ENCODE measurements at regions not wholly inside any gene's neighbourhood (a gene's known extent, or its start where the extent isn't known, plus 50 kb on each side); places are given as distances from the start of the nearest gene placed in this dataset.

DNA sequence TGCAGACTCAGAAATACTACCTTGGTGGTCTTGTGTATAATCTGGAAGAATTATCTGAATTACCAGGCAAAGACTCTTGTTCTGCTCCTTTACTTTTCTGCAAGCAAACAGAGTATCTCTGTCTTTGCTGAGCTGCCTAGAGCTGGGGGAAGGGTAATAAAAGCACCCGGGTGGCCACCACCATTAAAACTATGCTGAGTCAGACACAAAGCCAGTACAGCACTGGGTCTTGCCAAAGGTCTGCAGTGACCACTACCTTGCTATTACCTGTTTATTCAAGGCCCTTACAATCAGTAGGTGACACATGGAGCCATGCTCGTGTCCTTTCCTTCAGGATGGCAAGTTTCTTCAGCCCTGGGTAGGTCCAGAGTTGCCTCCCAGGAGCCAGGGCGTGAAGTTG lies 420.6 kb upstream of the CNTN5 start:
- no peak overlapping the region for H3K4me3 Mint-ChIP-seq
- DNase-seq (no peak), ATAC-seq (ENCODE audit: low read depth) (no peak)
- H3K27ac Mint-ChIP-seq: no peak overlapping the region
- H3K36me3 Mint-ChIP-seq: no peaks in the 10 kb centered on the region
- H3K9me3 Mint-ChIP-seq: no peaks in the 10 kb centered on the region
- H3K4me1 Mint-ChIP-seq: no peaks in the 10 kb centered on the region
- H3K27me3 Mint-ChIP-seq: no peaks in the 10 kb centered on the region
- POLR2A ChIA-PET: no interaction called here

DNA sequence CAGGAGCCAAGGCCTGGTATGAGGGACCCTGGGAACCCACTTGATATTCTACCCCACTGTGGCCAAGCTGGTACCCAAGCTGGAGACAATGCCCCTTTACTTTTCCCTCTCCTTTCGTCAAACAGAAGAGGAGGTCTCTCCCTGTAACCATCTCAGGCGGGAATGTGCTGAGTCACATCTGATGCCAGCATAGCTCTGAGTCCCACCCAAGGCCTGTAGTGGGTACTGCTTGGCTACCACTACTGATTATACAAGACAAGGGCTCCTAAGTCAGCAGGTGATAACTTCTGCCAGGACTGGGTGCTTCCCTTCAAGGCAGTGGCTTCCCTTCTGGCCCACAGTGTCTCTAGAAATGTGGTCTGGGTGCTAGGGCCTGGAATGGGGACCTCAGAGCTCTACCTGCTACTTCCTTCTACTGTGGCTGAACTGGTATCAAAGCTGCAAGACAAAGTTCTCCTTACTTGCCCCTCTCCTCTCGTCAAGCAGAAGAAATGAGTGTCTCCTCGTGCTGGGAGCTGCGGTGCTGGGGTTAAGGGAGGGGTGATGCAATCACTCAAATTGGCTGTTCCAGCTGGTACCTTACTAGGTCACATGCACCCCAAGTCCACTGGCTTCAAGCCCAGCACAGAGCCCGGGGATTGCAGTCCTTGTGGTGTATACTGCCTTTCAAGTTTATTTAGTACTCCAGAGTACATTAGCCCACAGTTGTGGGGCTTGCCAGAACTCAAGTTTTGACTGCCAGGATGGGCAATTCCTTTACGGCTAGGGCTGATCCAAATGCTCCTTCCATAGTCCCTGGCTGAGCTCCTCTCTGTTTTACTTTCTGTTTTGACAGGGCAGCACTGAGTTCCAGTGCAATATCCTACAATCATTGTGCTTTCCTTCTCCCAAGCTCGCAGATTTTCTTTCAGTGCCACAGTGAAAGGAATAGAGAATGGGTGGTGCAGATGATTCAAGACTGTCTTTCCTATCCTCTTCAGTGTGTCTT lies 419.7 kb upstream of the CNTN5 start:
- no peaks in the 10 kb centered on the region for H3K4me1 Mint-ChIP-seq
- no peak for ATAC-seq (ENCODE audit: low read depth)
- DNase-seq: no peak
- no peaks in the 10 kb centered on the region for H3K36me3 Mint-ChIP-seq
- H3K4me3 Mint-ChIP-seq: no peak overlapping the region
- H3K9me3 Mint-ChIP-seq: no peaks in the 10 kb centered on the region
- H3K27ac Mint-ChIP-seq: no peak overlapping the region
- H3K27me3 Mint-ChIP-seq: no peaks in the 10 kb centered on the region
- POLR2A ChIA-PET: no interaction called here

DNA sequence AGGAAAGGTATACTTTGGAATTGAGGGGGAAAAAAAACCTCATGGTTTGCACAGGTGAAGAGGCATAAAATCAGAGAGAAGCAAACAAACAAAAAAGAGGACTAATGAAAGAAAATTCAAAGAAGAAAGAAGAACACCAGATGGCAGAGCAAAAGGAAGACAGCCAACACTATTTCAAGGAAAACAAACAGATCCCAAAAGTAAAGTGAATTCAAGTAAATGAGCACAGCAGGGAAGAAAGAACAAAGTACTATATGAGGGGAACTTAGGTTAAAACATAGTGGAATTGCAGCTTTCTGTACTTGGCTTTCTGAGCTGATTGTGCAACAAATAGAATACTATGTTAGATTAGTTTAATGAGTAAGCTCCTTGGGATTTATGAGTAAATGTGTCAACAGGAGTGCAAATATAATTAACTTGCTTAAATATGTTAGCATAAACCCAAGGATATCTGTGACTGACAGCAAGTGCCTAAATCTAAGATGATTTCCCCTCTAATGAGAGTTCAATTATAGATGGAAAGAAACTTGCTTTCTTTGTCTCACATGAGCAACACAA lies 404.6 kb upstream of the CNTN5 start:
- no peak for ATAC-seq (ENCODE audit: low read depth)
- no peaks in the 10 kb centered on the region for H3K4me1 Mint-ChIP-seq
- H3K27me3 Mint-ChIP-seq: no peaks in the 10 kb centered on the region

DNA sequence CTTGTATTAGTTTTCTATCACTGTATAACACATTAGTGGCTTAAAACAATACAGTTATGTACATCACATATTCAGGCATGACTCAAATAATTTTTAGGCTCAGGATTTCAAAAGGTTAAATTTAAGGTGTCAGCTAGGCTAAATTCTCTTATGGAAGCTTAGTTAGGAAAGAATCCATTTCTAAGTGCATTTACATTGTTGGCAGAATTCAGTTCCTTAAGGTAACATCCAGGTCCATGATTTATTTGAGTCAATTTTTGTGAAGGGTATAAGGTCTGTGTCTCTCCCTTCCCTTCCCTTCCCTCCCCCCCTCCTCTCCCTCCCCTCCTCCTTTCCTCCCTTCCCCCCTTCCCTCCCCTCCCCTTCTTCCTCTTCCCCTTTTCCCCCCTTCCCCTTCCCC lies 399.0 kb upstream of the CNTN5 start:
- no peak for ATAC-seq (ENCODE audit: low read depth)
- no peak overlapping the region for H3K4me3 Mint-ChIP-seq
- DNase-seq: no peak
- no peaks in the 10 kb centered on the region for H3K4me1 Mint-ChIP-seq
- H3K27me3 Mint-ChIP-seq: no peaks in the 10 kb centered on the region
- H3K36me3 Mint-ChIP-seq: no peaks in the 10 kb centered on the region
- no peak overlapping the region for H3K27ac Mint-ChIP-seq
- POLR2A ChIA-PET: no interaction called here
- H3K9me3 Mint-ChIP-seq: peaks cover 14% of the 10 kb centered on the region

More for the DNA sequence above, 404.6 kb upstream of the CNTN5 start:
- H3K36me3 Mint-ChIP-seq: no peaks in the 10 kb centered on the region
- no peak overlapping the region for H3K27ac Mint-ChIP-seq
- peaks cover 10% of the 10 kb centered on the region for H3K9me3 Mint-ChIP-seq
- DNase-seq: no peak
- POLR2A ChIA-PET: no interaction called here
- no peak overlapping the region for H3K4me3 Mint-ChIP-seq

DNA sequence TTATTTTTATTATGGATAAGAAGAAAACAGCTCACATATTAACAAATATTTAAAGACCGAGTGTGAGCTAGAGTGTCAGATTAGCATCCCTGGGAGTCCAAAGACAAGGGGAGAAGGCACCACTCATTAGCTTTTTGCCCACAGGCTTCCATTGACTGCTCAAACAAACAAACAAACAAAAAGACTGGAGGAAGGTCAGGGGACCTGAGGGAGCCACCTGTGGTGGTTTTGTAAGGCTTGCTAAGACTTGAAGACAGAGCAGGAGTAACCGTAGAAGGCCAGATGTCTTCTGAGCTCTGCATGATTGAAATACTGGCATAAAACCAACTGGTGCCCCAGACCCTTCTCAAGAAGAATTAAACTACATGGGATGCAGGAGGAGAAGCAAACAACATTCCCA lies 395.2 kb upstream of the CNTN5 start:
- H3K4me1 Mint-ChIP-seq: no peaks in the 10 kb centered on the region

DNA sequence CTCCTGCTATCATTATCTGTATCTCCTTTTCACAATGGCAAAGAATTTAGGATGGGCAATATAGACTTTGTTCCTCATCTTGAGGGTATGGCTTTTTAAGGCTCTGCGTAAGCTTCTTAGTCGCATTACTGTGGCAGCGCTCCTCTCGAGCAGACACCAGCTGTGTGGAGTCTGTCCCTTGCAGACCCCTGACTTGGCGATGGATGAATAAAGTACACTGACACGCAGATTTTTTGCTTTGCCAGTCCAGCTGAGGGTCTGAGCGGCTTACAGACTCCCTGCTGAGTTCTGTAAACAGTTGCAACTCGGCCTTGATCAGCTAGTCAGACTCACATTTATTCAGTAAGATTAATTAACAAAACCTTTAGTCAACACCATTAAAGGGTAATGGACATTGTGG lies 390.0 kb upstream of the CNTN5 start:
- Mint-ChIP-seq H3K4me3 (no peak overlapping the region), H3K27ac (no peak overlapping the region), H3K27me3 (no peaks in the 10 kb centered on the region), H3K4me1 (no peaks in the 10 kb centered on the region), H3K36me3 (no peaks in the 10 kb centered on the region), H3K9me3 (peaks cover 1% of the 10 kb centered on the region)
- DNase-seq (no peak), ATAC-seq (ENCODE audit: low read depth) (no peak)
- POLR2A ChIA-PET: no interaction called here

More for the DNA sequence above, 395.2 kb upstream of the CNTN5 start:
- H3K4me3 Mint-ChIP-seq: no peak overlapping the region
- DNase-seq (no peak), ATAC-seq (ENCODE audit: low read depth) (no peak)
- no peaks in the 10 kb centered on the region for H3K27me3 Mint-ChIP-seq
- peaks cover 4% of the 10 kb centered on the region for H3K9me3 Mint-ChIP-seq
- no peak overlapping the region for H3K27ac Mint-ChIP-seq
- H3K36me3 Mint-ChIP-seq: no peaks in the 10 kb centered on the region
- POLR2A ChIA-PET: no interaction called here

DNA sequence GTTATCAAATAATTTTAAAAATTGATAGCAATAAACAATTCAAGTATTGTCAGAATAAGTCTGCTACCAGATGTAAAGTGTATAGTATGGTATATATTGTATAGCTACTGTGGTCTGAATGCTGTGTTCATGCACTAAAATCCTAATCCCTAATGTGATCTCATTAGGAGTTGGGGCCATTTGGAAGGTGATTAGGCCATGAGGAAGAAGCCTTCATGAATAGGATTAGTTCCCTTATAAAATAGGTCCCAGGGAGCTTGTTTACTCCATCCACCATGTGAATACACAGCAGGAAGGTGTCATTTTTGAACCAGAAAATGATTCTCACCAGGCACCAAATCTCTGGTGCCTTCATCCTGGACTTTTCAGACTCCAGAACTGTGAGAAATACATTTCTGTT lies 363.0 kb upstream of the CNTN5 start:
- H3K27ac Mint-ChIP-seq: no peak overlapping the region
- peaks cover 2% of the 10 kb centered on the region for H3K9me3 Mint-ChIP-seq
- H3K4me3 Mint-ChIP-seq: no peak overlapping the region
- DNase-seq: no peak
- no peak for ATAC-seq (ENCODE audit: low read depth)
- no peaks in the 10 kb centered on the region for H3K27me3 Mint-ChIP-seq
- H3K4me1 Mint-ChIP-seq: no peaks in the 10 kb centered on the region
- POLR2A ChIA-PET: no interaction called here
- H3K36me3 Mint-ChIP-seq: no peaks in the 10 kb centered on the region

DNA sequence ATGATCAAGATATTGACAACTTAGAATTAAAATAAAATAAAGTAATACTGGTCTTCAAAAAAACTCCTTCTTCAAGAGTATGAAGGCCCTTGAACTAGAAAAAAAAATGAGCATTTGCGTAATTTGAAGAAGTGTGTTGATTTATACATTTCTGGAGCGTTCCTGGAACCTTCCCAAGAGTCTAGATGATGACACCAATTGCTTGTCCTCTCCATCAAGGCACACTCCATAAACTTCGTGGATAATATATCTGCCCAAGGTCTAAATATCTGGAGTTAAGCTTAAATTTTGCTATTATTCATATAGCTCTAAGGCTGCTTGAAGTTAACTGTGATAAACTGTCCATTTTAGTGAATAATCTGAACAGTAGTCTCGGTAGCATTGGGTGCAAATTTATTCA lies 361.3 kb upstream of the CNTN5 start:
- H3K36me3 Mint-ChIP-seq: no peaks in the 10 kb centered on the region
- H3K27me3 Mint-ChIP-seq: no peaks in the 10 kb centered on the region
- DNase-seq (no peak), ATAC-seq (ENCODE audit: low read depth) (no peak)
- no peak overlapping the region for H3K4me3 Mint-ChIP-seq
- peaks cover 2% of the 10 kb centered on the region for H3K9me3 Mint-ChIP-seq
- H3K4me1 Mint-ChIP-seq: no peaks in the 10 kb centered on the region
- POLR2A ChIA-PET: no interaction called here
- H3K27ac Mint-ChIP-seq: no peak overlapping the region

DNA sequence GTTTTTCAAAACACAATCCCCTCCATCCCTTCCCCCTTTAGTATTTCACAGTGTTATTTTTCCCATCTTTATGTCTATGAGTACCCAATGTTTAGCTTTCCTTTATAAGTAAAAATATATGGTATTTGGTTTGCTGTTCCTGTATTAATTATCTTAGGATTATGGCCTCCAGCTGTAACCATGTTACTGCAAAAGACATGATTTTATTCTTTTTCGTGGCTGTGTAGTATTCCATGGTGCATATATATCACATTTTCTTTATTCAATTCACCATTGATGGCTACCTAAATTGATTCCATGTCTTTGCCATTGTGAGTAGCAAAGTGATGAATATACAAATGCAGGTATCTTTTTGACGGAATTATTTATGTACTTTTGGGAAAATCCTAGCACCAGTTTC lies 346.4 kb upstream of the CNTN5 start:
- peaks cover 6% of the 10 kb centered on the region for H3K9me3 Mint-ChIP-seq
- ATAC-seq (ENCODE audit: low read depth) (no peak), DNase-seq (no peak)
- POLR2A ChIA-PET: no interaction called here
- H3K27ac Mint-ChIP-seq: no peak overlapping the region
- no peaks in the 10 kb centered on the region for H3K4me1 Mint-ChIP-seq
- H3K27me3 Mint-ChIP-seq: no peaks in the 10 kb centered on the region
- no peaks in the 10 kb centered on the region for H3K36me3 Mint-ChIP-seq
- no peak overlapping the region for H3K4me3 Mint-ChIP-seq

DNA sequence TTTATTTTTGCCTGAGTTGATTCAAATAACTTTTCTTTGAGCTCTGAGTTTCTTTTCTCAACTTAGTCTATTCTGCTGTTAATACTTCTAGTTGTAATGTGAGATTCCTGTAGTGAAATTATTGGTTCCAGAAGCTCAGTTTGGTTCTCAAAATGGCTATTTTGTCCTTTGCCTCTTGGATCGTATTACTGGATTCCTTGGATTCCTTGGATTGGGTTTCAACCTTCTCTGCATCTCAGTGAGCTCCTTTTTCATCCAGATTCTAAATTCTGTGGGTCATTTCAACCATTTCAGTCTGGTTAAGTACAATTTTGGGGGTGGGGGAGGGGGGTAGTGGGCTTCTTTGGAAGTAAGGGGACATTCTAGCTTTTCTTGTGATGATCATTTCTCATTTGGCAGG lies 341.1 kb upstream of the CNTN5 start:
- no peak overlapping the region for H3K27ac Mint-ChIP-seq
- POLR2A ChIA-PET: no interaction called here

DNA sequence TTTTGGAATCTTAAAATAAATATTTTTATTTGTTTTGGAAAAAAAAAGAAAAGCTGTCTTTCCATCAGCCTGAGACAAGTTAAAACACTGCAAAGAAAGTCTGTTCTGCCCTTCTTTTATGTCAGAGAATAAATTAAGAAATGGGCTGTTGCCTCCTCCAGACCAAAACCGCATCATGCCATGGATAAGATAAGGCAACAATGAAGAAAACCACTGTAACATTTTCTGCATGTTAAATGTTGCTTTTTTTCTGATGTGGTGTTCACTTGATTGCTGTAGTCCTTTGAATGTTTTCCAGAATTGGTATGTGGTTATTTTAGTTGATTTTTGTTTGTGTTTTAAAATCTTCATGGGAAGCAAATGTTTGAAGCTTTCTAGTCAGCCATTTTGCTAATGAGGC lies 319.2 kb upstream of the CNTN5 start:
- POLR2A ChIA-PET: no interaction called here
- no peak overlapping the region for H3K4me3 Mint-ChIP-seq

More for the DNA sequence above, 341.1 kb upstream of the CNTN5 start:
- no peaks in the 10 kb centered on the region for H3K36me3 Mint-ChIP-seq
- no peak for ATAC-seq (ENCODE audit: low read depth)
- H3K4me3 Mint-ChIP-seq: no peak overlapping the region
- no peaks in the 10 kb centered on the region for H3K4me1 Mint-ChIP-seq
- no peaks in the 10 kb centered on the region for H3K27me3 Mint-ChIP-seq
- H3K9me3 Mint-ChIP-seq: peaks cover 7% of the 10 kb centered on the region
- DNase-seq: no peak

DNA sequence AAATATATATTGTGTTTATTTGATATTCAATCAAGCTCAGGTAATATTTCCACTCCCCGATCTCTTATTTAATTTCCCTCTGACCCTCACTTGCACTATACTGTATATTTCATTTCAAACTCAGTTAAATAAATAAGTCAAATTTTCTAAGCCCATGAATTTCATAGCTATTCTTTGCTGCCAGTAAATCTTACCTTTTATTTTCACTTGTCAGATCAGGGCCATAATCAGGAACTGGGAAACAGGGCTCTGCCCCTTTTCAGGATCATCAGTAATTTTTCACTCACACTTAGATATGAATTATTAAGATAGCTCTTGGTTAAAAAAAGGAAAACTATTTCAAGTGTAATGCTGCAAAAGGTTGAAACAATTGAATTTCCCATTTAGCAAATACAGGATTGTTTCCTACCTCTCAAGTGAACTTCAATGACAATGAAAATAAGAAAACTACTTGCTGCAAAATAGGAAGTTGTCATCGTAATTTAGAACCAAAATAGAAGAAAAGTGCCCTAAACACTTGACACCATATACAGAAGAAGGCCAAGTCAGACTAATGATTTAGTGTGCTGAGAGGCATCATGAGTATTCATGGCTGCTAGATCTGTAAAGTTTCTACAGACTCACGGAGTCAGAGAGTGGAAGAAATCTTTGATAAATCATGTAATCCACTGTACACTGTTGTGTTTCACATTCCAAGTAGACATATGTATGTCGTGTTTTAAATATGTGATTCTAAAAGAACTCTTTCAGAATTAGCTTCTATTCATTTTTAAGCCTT lies 316.8 kb upstream of the CNTN5 start:
- Mint-ChIP-seq H3K27ac (no peak overlapping the region), H3K9me3 (peaks cover 3% of the 10 kb centered on the region), H3K4me3 (no peak overlapping the region), H3K36me3 (no peaks in the 10 kb centered on the region), H3K27me3 (no peaks in the 10 kb centered on the region), H3K4me1 (no peaks in the 10 kb centered on the region)
- ATAC-seq (ENCODE audit: low read depth) (no peak), DNase-seq (no peak)
- POLR2A ChIA-PET: no interaction called here

More for the DNA sequence above, 319.2 kb upstream of the CNTN5 start:
- no peak for DNase-seq
- peaks cover 3% of the 10 kb centered on the region for H3K9me3 Mint-ChIP-seq
- no peaks in the 10 kb centered on the region for H3K36me3 Mint-ChIP-seq
- no peaks in the 10 kb centered on the region for H3K27me3 Mint-ChIP-seq
- H3K27ac Mint-ChIP-seq: no peak overlapping the region
- no peak for ATAC-seq (ENCODE audit: low read depth)
- H3K4me1 Mint-ChIP-seq: no peaks in the 10 kb centered on the region

DNA sequence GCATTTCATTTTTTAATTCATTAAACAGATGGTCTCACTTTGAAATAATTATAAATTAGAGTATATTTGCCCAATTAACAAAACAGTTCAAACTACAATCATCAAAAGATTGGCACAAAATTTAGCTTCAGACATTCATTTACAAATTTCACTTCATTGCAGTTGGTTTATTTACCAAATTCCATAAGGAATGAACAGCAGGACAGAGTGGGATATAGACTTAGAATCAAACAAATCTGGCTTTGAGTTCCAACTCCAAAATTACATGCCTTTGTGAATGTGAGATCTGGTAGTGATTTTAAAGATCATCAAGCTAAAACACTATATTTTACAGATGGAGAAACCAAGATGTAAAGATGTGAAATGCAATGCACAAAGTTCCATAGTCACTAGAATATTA lies 310.7 kb upstream of the CNTN5 start:
- H3K9me3 Mint-ChIP-seq: peaks cover 11% of the 10 kb centered on the region
- DNase-seq: no peak
- POLR2A ChIA-PET: no interaction called here
- ATAC-seq (ENCODE audit: low read depth): no peak
- H3K27me3 Mint-ChIP-seq: no peaks in the 10 kb centered on the region
- no peak overlapping the region for H3K4me3 Mint-ChIP-seq
- no peak overlapping the region for H3K27ac Mint-ChIP-seq
- no peaks in the 10 kb centered on the region for H3K36me3 Mint-ChIP-seq
- no peaks in the 10 kb centered on the region for H3K4me1 Mint-ChIP-seq

DNA sequence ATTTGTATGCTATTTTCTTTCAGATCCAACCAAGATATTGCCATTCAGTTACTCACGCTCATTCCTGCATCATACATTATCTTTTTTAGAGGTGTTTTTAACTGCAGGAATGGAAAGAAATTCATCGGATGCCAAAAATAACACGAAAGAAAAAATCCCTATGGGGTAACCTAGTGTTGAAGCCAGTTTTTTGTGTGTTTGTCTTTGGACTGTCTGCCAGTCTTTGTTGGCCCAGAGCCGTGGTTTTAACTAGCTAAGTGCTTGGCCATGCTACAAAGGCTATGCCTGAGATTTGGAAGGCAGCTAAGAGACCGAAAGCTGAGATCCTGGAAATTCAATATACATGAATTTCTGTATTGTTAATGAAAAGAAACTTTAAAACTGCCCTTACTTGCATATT lies 309.8 kb upstream of the CNTN5 start:
- Mint-ChIP-seq H3K27ac (no peak overlapping the region), H3K36me3 (no peaks in the 10 kb centered on the region), H3K4me1 (no peaks in the 10 kb centered on the region), H3K4me3 (no peak overlapping the region), H3K27me3 (no peaks in the 10 kb centered on the region), H3K9me3 (peaks cover 13% of the 10 kb centered on the region)
- ATAC-seq (ENCODE audit: low read depth): no peak
- DNase-seq: no peak
- POLR2A ChIA-PET: no interaction called here

Measured in activated naive CD8-positive, alpha-beta T cell treated with anti-CD3 and anti-CD28 coated beads, Interleukin-2, amount 10 ng/mL, durations not matched to agents 7 days and 5 days (primary cell).